GM21447 (cell line): ENCODE measurements at regions not wholly inside any gene's neighbourhood (a gene's known extent, or its start where the extent isn't known, plus 50 kb on each side); places are given as distances from the start of the nearest gene placed in this dataset.

Experiments used
- ATAC-seq: cut with Tn5 transposase; IDR thresholded peaks from one replicate; pipeline ENCODE4 v1.9.1; 2021; ENCODE audit not compliant: unreplicated experiment

GRCh38 chr10:31586723-31587638, 268.0 kb downstream of the ZEB1 start:
- no peak for ATAC-seq

DNA sequence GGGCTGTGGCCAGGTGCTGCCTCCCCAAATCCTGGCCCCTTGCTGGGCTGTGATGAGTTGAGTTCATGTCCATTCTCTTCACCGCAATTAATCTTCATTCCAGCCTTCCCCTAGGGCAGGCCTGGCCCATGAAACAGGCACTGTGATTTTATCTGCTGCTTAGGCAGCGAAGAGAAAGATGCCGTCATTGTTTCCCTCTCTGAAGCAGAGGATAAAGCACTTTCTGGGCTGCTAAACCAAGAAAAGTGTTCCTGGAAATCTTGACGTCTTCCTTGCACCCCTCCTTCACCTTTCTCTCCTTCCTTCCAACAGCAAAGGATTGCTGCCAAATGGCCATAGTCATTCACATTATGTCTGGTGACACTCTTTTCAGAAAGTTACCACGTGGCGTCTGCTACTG, 265.9 kb downstream of the ZEB1 start:
- no peak for ATAC-seq

- ATAC-seq: no peak
Measured at GRCh38 chr10:31584098-31584631, 265.1 kb downstream of the ZEB1 start.

GRCh38 chr10:31583293-31583692, 264.3 kb downstream of the ZEB1 start:
- ATAC-seq: no peak

DNA sequence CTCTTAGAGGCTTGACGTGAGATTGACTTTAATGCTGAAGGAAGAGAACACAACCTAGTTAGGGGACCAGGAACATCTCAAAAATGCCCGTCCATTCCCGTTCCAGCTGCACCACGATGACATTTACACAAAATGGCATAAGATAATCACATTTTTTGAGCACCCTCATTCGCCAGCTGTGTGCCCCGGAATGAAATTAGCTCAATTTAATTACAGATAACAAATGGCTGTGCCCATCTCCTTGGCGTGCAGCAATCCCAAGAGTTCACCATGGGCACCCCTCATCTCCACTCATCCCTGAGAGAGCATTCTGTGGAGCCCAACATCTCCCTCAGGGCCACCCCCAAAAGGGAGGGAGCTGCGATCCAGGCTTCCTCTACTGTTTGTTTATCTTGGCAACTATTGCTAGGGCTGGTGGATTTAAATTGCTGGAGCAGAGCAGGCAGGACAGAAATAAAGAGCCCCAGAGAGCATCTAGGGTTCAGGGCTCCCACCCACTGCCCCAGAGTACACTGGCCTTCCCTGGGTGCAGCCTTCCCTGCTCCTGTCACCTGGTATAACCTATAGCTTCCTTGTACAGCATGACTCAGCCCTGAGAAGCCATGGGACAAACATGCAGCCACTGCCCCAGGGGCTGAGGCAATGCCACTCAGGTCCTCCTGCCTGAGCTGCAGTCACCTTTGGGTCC, 263.5 kb downstream of the ZEB1 start:
- no peak for ATAC-seq

- ATAC-seq: peak; percentile 76
Measured at GRCh38 chr10:31581741-31582323, 262.8 kb downstream of the ZEB1 start.

DNA sequence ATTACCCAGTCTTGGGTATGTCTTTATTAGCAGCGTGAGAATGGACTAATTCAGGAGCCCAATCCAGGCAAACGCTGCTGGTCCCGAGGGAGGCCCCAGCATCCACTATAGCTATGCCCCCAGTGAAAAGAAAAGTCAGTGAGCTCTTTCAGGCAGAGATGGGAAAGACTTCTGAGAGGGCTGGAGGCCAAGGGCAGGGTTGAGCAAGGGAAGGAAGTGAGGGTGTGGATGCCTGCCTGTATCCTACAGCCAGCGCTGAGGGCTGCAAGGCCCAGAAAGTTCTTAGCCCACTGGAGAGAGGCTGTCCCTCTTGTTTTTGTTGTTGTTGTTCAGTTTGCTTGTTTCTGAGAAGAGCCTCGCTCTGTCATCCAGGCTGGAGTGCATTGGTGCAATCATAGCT, 261.6 kb downstream of the ZEB1 start:
- no peak for ATAC-seq
